Kidney epithelial cell (primary cell): ENCODE measurements at regions not wholly inside any gene's neighbourhood (a gene's known extent, or its start where the extent isn't known, plus 50 kb on each side); places are given as distances from the start of the nearest gene placed in this dataset.
"Not testable (repeated sequence)": the region's sequence is repeated elsewhere in the genome, so short reads cannot be mapped to it uniquely, and the experiment has no call there.

ENCODE experiments used
- DNase-seq: peaks from one replicate; pipeline ENCODE4 v3.0.0-alpha.2; 2010; ENCODE audit warnings: low read depth
- H3K27me3 ChIP-seq: 2 replicates; pipeline ENCODE4 v1.6.0; 2011; ENCODE audit warnings: low read length; ENCODE audit not compliant: control insufficient read depth, insufficient read depth
- H3K36me3 ChIP-seq: 2 replicates; pipeline ENCODE4 v1.5.1; 2011; ENCODE audit warnings: low read length; ENCODE audit not compliant: control insufficient read depth, insufficient read depth
- H3K4me3 ChIP-seq: 2 replicates; pipeline ENCODE4 v1.5.1; 2011; ENCODE audit warnings: low read depth, mild to moderate bottlenecking, control low read depth, low read length
- TF ChIP-seq, protein P1 (sequence below): IDR thresholded peaks from 2 replicates; pipeline ENCODE4 v1.5.1; 2011; ENCODE audit warnings: mild to moderate bottlenecking, moderate library complexity, low read length, control low read depth, inconsistent platforms; ENCODE audit not compliant: insufficient read depth, poor library complexity, severe bottlenecking

DNA sequence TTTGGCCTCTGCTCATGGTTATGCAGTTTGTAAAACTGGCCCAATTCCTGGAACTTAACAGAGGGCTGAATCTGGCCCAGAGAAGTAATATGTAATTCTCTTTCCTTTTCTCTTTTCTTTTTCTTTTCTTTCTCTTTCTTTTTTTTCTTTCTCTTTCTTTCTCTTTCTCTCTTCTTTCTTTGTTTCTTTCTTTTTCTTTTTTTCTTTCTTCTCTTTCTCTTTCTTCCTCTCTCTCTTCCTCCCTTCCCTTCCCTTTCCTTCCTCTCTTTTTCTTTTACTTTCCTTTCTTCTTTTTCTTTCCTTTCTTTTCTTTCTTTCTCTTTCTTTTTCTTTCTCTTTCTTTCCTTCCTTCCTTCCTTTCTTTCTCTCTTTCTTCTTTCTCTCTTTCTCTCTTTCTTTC is 88.8 kb upstream of the SLITRK5 start:
- H3K4me3 ChIP-seq = no peak overlapping the region

DNA sequence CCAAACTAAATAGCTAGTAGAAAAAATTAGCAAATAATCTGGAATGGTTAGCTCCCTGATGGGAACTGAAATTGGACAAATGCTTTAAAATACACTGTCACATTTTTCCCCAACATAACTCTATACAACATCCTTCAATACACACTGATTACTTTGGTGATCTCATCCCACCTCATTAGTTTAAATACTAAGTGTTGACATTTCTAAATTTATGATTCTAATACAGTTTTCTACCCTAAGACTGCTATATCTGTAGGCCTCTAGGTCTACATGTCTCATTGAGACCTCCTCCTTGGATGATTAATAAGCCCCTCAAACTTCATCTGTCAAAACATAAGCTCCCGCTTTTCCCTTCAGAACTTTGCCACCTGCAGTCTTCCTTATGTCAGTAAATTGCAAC is 80.7 kb upstream of the SLITRK5 start:
- TF ChIP-seq, protein P1, sequence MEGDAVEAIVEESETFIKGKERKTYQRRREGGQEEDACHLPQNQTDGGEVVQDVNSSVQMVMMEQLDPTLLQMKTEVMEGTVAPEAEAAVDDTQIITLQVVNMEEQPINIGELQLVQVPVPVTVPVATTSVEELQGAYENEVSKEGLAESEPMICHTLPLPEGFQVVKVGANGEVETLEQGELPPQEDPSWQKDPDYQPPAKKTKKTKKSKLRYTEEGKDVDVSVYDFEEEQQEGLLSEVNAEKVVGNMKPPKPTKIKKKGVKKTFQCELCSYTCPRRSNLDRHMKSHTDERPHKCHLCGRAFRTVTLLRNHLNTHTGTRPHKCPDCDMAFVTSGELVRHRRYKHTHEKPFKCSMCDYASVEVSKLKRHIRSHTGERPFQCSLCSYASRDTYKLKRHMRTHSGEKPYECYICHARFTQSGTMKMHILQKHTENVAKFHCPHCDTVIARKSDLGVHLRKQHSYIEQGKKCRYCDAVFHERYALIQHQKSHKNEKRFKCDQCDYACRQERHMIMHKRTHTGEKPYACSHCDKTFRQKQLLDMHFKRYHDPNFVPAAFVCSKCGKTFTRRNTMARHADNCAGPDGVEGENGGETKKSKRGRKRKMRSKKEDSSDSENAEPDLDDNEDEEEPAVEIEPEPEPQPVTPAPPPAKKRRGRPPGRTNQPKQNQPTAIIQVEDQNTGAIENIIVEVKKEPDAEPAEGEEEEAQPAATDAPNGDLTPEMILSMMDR = no peak
- DNase-seq = no peak
- Histone ChIP-seq H3K27me3 (no peaks in the 10 kb centered on the region), H3K4me3 (no peak overlapping the region), H3K36me3 (no peaks in the 10 kb centered on the region)

More for the DNA sequence above, 88.8 kb upstream of the SLITRK5 start:
- H3K27me3 ChIP-seq = no peaks in the 10 kb centered on the region
- H3K36me3 ChIP-seq = no peaks in the 10 kb centered on the region
- TF ChIP-seq, protein P1 = no peak
- DNase-seq = no peak

GRCh38 chr13:87604437-87604836 is 66.7 kb upstream of the SLITRK5 start:
- H3K36me3 ChIP-seq, H3K27me3 ChIP-seq, DNase-seq, H3K4me3 ChIP-seq: not testable (repeated sequence)

DNA sequence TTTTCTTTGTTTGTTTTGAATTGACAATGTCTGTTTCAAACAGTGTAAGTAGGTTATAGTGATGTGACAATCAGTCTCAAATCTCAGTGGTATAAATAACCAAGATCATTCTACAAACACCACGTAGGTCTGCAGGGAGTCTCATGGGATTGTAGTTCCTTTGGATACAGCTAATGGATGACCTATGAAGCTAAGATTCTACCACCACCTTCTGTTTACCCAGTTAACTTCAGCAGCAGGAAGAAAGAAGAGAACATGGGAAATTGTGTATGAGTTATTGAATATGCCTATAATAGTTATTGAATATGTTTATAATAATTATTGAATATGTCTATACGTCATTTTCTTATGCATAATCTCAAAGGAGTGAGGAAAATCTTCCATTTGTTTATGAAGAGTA is 63.9 kb upstream of the SLITRK5 start:
- H3K36me3 ChIP-seq = no peaks in the 10 kb centered on the region
- no peak for DNase-seq
- no peak overlapping the region for H3K4me3 ChIP-seq
- no peaks in the 10 kb centered on the region for H3K27me3 ChIP-seq
- TF ChIP-seq, protein P1 = no peak

DNA sequence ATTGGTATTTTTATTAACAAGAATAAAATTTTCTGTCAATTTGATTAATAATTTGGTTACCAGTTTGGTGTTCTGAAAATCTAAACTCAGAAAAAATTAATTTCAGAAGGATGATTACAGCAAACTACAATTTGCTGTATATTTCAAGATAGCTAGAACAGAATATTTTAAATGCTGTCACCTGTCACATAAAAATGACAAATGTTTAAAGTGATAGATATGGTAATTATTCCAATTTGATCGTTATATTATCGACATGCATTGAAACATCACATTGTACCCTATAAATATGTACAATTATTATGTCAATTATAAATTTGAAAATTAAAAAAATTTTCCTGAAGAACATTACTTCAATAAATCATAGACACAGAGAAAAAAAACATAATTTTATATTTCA is 56.9 kb upstream of the SLITRK5 start:
- no peak for DNase-seq
- H3K27me3 ChIP-seq = no peaks in the 10 kb centered on the region
- H3K4me3 ChIP-seq = no peak overlapping the region
- TF ChIP-seq, protein P1 = no peak
- no peaks in the 10 kb centered on the region for H3K36me3 ChIP-seq
